ENCODE measurements at regions not wholly inside any gene's neighbourhood (a gene's known extent, or its start where the extent isn't known, plus 50 kb on each side); places are given as distances from the start of the nearest gene placed in this dataset.

GRCh38 chr14:98890556-98891340, 381.2 kb downstream of the BCL11B start:
- Histone ChIP-seq H3K27me3 (ENCODE audit: control insufficient read depth, insufficient read depth, low read length) (no peaks in the 10 kb centered on the region), H3K27ac (no peak overlapping the region)
- TF ChIP-seq CTCF (IDR thresholded peaks at IDR 0.05), result no peak

GRCh38 chr14:98893675-98894074, 378.3 kb downstream of the BCL11B start:
- Histone ChIP-seq H3K36me3 (ENCODE audit: control insufficient read depth, insufficient read depth, low read length) (no peaks in the 10 kb centered on the region), H3K4me2 (ENCODE audit: low read length) (no peak overlapping the region), H3K27me3 (ENCODE audit: control insufficient read depth, insufficient read depth, low read length) (no peaks in the 10 kb centered on the region), H3K79me2 (no peaks in the 10 kb centered on the region), H3K9ac (no peak overlapping the region), H3K4me3 (ENCODE audit: low read depth, low read length) (no peak overlapping the region), H2AFZ (no peak overlapping the region), H3K27ac (no peak overlapping the region), H3K9me3 (ENCODE audit: control insufficient read depth, low read length) (no peaks in the 10 kb centered on the region), H3K4me1 (no peaks in the 10 kb centered on the region)
- TF ChIP-seq CTCF (IDR thresholded peaks at IDR 0.05), result no peak

More at GRCh38 chr14:98890556-98891340, 381.2 kb downstream of the BCL11B start:
- Histone ChIP-seq H3K4me3 (ENCODE audit: low read depth, low read length) (no peak overlapping the region), H3K9ac (no peak overlapping the region), H3K79me2 (no peaks in the 10 kb centered on the region), H3K9me3 (ENCODE audit: control insufficient read depth, low read length) (no peaks in the 10 kb centered on the region), H3K4me1 (no peaks in the 10 kb centered on the region), H3K4me2 (ENCODE audit: low read length) (no peak overlapping the region), H2AFZ (no peak overlapping the region), H3K36me3 (ENCODE audit: control insufficient read depth, insufficient read depth, low read length) (no peaks in the 10 kb centered on the region)

GRCh38 chr14:98894600-98894999, 377.4 kb downstream of the BCL11B start:
- H3K9me3 ChIP-seq (ENCODE audit: control insufficient read depth, low read length), result no peaks in the 10 kb centered on the region

GRCh38 chr14:98896449-98896848, 375.5 kb downstream of the BCL11B start:
- Histone ChIP-seq H3K4me3 (ENCODE audit: low read depth, low read length) (no peak overlapping the region), H3K4me2 (ENCODE audit: low read length) (no peak overlapping the region), H3K9ac (no peak overlapping the region), H3K4me1 (no peaks in the 10 kb centered on the region), H2AFZ (no peak overlapping the region), H3K27ac (no peak overlapping the region), H3K9me3 (ENCODE audit: control insufficient read depth, low read length) (no peaks in the 10 kb centered on the region), H3K27me3 (ENCODE audit: control insufficient read depth, insufficient read depth, low read length) (no peaks in the 10 kb centered on the region), H3K36me3 (ENCODE audit: control insufficient read depth, insufficient read depth, low read length) (no peaks in the 10 kb centered on the region), H3K79me2 (no peaks in the 10 kb centered on the region)
- TF ChIP-seq CTCF (IDR thresholded peaks at IDR 0.05), result no peak

More at GRCh38 chr14:98894600-98894999, 377.4 kb downstream of the BCL11B start:
- Histone ChIP-seq H3K27ac (no peak overlapping the region), H2AFZ (no peak overlapping the region), H3K9ac (no peak overlapping the region), H3K27me3 (ENCODE audit: control insufficient read depth, insufficient read depth, low read length) (no peaks in the 10 kb centered on the region), H3K4me2 (ENCODE audit: low read length) (no peak overlapping the region), H3K4me3 (ENCODE audit: low read depth, low read length) (no peak overlapping the region), H3K4me1 (no peaks in the 10 kb centered on the region), H3K36me3 (ENCODE audit: control insufficient read depth, insufficient read depth, low read length) (no peaks in the 10 kb centered on the region), H3K79me2 (no peaks in the 10 kb centered on the region)
- no peak for TF ChIP-seq CTCF (IDR thresholded peaks at IDR 0.05)
